Omental fat pad (tissue), 3 donors: ENCODE measurements at regions not wholly inside any gene's neighbourhood (a gene's known extent, or its start where the extent isn't known, plus 50 kb on each side); places are given as distances from the start of the nearest gene placed in this dataset.

Source experiments
- ATAC-seq: fragments of 150-250 bp; one replicate; pipeline ENCODE4 v1.9.1; 2016; ENCODE audit warnings: mild to moderate bottlenecking, moderate library complexity; ENCODE audit not compliant: low FRiP score
- DNase-seq: peaks from one replicate; pipeline ENCODE4 v3.0.0-alpha.2; 2019; ENCODE audit warnings: low spot score
- CTCF ChIP-seq, 3 donors: fragments of 450-650 bp; IDR thresholded peaks; one replicate each; pipeline ENCODE4 v1.5.1; 2016 to 2017; ENCODE audit warnings: antibody characterized with exemption in 3 of 3, mild to moderate bottlenecking in 3 of 3, moderate library complexity in 2 of 3

- ATAC-seq (no peak), DNase-seq (no peak)
- no peak for TF ChIP-seq CTCF (IDR thresholded peaks at IDR 0.05)
Observed at GRCh38 chr14:22465201-22465840, 123.7 kb downstream of the DAD1 start.

- no peak for ATAC-seq
- no peak for TF ChIP-seq CTCF (IDR thresholded peaks at IDR 0.05)
- DNase-seq, result no peak
Observed at GRCh38 chr14:22464422-22465142, 124.4 kb downstream of the DAD1 start.

- TF ChIP-seq CTCF (IDR thresholded peaks at IDR 0.05), result no peak
- no peak for ATAC-seq
- DNase-seq, result no peak
Observed at GRCh38 chr14:22463763-22464173, 125.3 kb downstream of the DAD1 start.

- ATAC-seq (no peak), DNase-seq (no peak)
- no peak for TF ChIP-seq CTCF (IDR thresholded peaks at IDR 0.05)
Observed at GRCh38 chr14:22462923-22463322, 126.1 kb downstream of the DAD1 start.

- DNase-seq (no peak), ATAC-seq (peak; percentile 81)
- no peak for TF ChIP-seq CTCF (IDR thresholded peaks at IDR 0.05)
Observed at GRCh38 chr14:22460461-22461195, 128.4 kb downstream of the DAD1 start.

GRCh38 chr14:22458737-22459136 lies 130.3 kb downstream of the DAD1 start:
- DNase-seq (no peak), ATAC-seq (no peak)
- TF ChIP-seq CTCF (IDR thresholded peaks at IDR 0.05), result no peak
